ENCODE measurements at regions not wholly inside any gene's neighbourhood (a gene's known extent, or its start where the extent isn't known, plus 50 kb on each side); places are given as distances from the start of the nearest gene placed in this dataset.

DNA sequence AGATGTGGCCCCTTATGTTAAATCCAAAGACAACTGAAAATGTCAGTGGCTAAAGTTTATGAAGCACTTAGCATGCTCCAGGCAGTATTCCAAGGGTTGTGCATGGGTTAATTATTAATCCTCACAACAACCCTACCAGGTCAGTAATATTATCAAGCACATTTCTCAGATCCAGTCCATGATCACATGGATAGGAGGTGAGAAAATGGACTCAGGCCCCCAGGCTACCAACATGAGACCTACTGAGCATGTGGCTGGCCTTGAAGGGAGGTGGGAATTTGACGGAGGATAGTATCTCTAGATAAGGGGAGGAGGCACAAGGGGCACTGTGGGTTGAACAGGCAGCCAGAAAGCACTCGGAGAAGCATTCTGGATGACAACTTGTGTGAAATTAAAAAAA is 412.0 kb downstream of the MEIS1 start:
- no peak for DNase-seq (ENCODE audit: low read depth)

GRCh38 chr2:66849153-66849755 is 414.3 kb downstream of the MEIS1 start:
- DNase-seq (ENCODE audit: low read depth), result no peak

DNA sequence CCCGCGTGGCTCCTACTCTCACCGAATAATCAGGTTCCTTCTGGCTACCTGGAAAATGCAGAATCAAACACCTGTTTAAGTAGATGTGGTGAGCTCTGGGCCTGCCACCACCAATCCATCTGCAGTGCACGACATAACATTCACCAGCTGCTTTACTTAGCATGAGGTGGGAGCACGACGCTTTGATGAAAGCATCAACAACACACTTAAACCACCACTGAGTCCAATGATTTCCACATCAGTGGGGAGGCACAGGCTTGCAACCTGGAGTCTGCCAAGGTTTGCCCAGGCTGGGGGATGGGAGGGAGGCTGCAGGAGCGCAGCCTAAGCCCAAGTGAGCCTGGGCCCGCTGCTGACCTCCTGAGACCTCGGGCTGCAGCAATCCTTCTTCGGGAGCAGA is 415.5 kb downstream of the MEIS1 start:
- no peak for DNase-seq (ENCODE audit: low read depth)

GRCh38 chr2:66851449-66851872 is 416.5 kb downstream of the MEIS1 start:
- peak; percentile 76 for DNase-seq (ENCODE audit: low read depth)

- DNase-seq (ENCODE audit: low read depth), result no peak
These were observed 418.0 kb downstream of the MEIS1 start for GRCh38 chr2:66852953-66853352.

GRCh38 chr2:66853585-66853984 is 418.7 kb downstream of the MEIS1 start:
- DNase-seq (ENCODE audit: low read depth), result no peak

GRCh38 chr2:66854298-66854697 is 419.4 kb downstream of the MEIS1 start:
- DNase-seq (ENCODE audit: low read depth), result no peak

DNA sequence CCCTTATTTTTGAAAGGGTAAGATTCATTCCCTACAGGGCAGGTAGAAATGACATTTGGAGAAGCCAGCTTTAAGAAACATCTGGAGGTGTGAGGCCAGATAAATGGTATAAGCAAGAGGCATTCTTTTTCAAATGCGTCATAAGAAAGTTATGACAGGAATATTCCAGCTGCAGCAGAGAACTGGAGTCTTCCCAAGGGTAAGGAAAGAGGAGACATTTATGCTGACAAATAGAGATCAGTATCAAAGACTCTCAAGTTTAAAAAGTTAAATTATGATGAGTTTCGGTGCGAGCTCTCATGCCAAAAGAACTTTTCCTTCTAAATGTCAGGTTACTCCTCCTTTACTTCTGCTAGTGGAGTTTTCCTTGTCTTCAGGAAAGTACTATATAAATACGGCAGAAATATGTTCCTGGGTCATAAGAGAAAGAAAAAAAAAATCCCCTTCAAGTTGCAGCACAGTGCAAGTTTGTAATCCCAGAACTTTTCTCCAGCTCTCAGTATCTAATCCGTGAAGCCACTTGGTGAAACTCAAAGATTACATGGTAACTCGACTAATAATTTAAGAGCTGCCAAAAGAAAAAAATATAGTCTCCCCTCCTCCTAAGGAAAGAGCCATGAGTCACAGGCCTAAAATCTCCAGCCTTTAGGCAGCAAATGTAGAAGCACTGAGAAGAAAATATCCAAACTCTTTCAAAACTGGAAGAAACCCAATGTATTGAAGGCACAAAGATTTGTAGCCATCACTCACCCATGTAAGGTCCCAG is 428.1 kb downstream of the MEIS1 start:
- DNase-seq (ENCODE audit: low read depth), result peak; percentile 67

DNA sequence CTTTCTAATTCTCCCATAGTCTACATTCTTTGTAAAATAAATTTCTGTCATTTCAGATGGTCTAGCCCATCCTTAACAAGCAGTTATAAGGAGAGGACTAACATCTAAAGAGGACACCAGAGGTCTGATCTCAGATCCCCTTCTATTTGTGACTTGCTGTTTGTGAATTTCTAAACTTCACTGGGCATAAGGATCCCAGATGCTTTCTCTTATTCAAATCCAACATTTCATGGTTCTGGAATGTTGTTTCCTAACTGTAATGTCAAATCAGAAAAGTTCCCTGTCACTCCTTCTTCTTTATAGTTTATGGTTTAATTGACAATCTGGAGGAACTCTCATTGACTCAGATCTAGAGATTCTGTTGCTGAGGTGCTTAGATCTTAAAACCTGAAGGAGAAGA is 430.2 kb downstream of the MEIS1 start:
- no peak for DNase-seq (ENCODE audit: low read depth)

DNA sequence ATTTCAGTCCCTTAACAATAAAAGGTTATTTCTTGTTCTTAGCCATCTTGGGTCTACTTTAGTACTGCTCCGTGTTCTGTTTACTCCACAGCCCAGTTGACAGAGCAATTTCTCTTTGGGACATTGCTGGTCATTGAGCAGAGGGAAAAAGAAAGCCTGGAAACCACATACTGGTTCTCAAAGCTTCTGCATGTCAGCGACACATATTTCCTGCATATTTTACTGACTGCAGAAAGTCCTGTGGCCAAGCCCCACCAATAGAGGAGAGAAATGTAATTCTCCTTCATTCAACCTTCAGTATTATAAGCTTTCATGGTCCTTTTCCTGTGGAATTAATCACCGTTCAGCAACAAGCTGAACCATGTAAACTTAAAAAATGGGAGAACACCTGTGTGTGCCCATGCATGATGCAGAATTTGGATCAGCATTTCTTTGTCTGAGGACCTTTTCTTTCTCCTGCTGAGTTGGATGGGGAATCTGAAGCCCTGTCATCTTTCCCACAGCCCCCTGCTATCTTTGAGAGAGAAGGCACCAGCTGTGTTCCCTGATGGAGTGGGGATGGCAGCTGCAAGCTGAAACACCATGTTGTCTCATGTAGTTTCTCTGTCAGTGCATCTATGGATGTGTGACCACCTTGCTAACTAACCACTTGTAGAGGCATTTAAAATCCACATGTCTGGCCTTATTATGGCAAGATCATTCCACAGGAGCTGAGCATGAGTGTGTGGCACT is 431.6 kb downstream of the MEIS1 start:
- no peak for DNase-seq (ENCODE audit: low read depth)

- no peak for DNase-seq (ENCODE audit: low read depth)
These were observed 432.1 kb downstream of the MEIS1 start for GRCh38 chr2:66867063-66867441.

GRCh38 chr2:66869076-66869475 is 434.2 kb downstream of the MEIS1 start:
- DNase-seq (ENCODE audit: low read depth), result peak; percentile 91

- DNase-seq (ENCODE audit: low read depth), result peak; percentile 62
These were observed 437.4 kb downstream of the MEIS1 start for GRCh38 chr2:66872081-66872985.

GRCh38 chr2:66872986-66873754 is 438.2 kb downstream of the MEIS1 start:
- peak; percentile 68 for DNase-seq (ENCODE audit: low read depth)

DNA sequence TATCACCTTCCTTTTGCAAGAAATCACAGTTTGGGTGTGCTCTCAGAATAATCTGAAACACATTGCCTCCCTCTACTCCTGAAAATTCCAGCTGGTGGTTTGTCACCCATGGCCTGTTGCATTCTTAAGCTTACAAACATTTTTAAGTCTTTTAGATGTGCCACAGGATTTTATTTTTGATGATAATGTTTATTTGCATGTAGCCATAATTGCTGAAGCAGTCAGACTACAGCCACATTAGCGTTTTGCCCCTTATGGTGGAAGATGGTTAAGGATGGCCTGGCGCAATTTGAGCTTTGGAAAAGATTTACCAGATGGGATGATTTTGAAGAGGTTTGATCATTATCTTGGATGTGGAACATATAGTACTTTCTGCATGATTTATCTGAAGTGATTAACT is 439.5 kb downstream of the MEIS1 start:
- DNase-seq (ENCODE audit: low read depth), result peak; percentile 57

- no peak for DNase-seq (ENCODE audit: low read depth)
These were observed 441.1 kb downstream of the MEIS1 start for GRCh38 chr2:66875941-66876462.

DNA sequence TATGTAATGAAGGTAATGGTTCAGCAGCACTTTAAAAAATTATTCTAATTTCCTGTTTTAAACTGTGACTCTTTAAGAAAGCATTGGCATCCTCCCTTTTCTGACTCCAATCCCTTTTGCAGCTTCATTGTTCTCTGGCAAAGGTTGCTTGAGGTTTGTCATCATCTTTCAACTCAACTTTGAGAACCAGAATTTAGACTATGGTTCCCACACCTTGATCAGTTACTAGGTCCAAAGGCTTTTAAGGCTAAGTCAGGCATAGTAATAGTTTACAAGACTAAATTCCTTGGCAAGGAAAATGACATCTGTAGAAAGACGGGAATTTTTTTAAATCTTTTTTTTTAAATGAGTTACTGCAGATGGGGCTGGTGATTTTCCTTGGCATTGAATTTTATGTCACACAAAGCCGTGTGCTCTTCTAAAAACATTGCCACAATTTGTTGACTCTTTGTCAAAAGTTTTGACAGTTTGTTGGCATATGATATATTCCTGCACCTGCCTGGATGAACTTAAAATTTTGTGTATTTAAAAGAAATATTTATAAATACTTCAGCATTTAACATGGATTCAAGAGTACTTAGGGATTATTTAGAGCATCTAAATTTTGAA is 451.0 kb downstream of the MEIS1 start:
- peak; percentile 26 for DNase-seq (ENCODE audit: low read depth)

GRCh38 chr2:66888246-66888645 is 453.3 kb downstream of the MEIS1 start:
- DNase-seq (ENCODE audit: low read depth), result no peak

GRCh38 chr2:66888791-66889631 is 454.1 kb downstream of the MEIS1 start:
- DNase-seq (ENCODE audit: low read depth), result peak; percentile 98

DNA sequence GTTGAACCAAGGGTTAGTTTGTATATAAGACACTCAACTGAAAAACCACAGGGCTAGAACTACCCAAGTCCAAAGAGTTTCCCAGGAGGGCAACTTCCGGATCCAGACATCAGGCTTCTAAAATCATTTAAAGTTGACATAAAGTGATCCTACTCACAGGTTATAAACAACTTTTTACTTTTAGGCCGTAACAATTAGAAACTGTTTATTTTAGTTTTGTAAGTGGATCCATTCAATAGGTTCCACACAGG is 454.6 kb downstream of the MEIS1 start:
- DNase-seq (ENCODE audit: low read depth), result peak; percentile 86
